Anterior cingulate cortex (tissue), 58 donors: ENCODE measurements at regions not wholly inside any gene's neighbourhood (a gene's known extent, or its start where the extent isn't known, plus 50 kb on each side); places are given as distances from the start of the nearest gene placed in this dataset.
"Not testable (repeated sequence)": the region's sequence is repeated elsewhere in the genome, so short reads cannot be mapped to it uniquely, and the experiment has no call there.

ENCODE experiments used
- DNase-seq, 58 donors: peaks; one replicate each; lab custom pipeline; 2025; lab: John Stamatoyannopoulos, UW

DNA sequence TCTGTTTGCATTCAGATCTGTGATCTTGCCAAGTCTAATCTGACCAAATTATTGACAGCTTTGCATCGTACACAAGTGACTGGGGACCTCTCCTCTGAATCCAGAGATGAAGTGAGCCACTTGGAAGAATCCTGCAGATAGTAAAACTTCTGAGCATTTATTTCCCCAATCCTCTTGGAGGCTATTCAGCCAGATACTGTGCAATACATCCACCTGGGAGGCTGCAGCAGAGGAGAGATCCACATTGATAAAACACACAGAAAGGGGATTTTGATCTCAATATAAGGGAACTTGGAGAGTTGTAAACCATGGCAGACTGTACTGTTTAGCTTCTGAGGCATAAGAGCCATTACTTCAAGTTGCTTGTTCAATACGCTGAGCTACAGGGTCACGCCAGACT lies 654.6 kb downstream of the MTRR start:
- DNase-seq = no peak

GRCh38 chr5:8525819-8526218 lies 656.9 kb downstream of the MTRR start:
- DNase-seq = no peak

DNA sequence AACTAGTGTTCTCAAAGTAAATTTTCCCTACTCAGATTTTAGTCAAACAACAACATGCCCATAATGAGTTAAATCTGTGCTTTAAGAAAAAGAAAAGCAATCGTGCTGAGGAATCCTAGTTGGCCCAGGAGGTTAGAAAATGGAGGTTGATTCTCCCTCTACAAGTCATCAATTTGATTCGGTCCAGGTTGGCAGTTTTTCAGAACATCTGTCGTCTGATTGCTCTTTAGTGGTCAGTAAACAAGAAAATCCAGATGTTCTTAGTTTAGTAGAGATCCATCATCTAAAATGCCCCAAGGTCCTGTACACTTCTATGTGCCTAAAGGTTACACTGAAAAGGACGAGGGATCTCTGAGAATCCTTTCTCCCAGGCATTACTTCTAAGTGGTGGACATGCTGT lies 659.2 kb downstream of the MTRR start:
- DNase-seq = no peak

- no peak for DNase-seq
These were observed 669.9 kb downstream of the MTRR start for GRCh38 chr5:8538821-8539220.

DNA sequence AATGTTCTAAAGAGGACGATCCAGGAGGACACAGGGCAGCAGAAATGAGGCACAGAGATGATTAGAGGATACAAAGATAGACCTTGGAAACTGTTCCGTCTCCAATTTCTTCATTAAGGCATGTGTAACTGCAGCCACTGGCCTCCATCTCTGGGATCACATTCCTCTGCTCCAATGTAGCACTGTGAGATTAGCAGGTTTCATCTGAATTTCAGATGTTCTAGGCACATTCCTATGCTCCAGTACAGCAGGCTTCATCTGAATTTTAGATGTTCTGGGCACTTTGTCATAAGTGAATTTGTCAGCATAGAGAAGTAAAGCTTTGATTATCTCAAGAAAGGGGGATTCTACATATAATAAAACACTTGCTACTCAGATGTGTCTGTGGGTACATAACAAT lies 671.4 kb downstream of the MTRR start:
- DNase-seq = no peak

DNA sequence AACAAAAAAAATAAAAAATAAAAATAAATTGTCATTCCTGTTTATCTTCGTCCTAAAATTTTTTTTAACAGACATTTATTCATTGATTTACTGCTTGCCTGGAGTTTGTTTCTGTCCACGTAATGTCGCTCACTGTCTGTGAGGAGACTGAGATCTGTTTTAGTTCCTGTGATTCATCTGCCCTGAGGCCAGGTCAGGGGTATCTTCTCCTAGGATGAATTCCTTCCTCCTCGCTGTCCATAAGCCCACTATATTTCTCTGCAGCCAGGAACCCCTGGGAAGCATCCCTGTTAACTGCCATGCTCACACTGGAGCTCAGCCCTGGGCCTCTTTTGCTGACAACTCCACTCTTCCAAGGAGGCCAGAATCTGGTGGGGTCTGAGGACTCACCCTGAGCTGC lies 682.0 kb downstream of the MTRR start:
- no peak for DNase-seq

DNA sequence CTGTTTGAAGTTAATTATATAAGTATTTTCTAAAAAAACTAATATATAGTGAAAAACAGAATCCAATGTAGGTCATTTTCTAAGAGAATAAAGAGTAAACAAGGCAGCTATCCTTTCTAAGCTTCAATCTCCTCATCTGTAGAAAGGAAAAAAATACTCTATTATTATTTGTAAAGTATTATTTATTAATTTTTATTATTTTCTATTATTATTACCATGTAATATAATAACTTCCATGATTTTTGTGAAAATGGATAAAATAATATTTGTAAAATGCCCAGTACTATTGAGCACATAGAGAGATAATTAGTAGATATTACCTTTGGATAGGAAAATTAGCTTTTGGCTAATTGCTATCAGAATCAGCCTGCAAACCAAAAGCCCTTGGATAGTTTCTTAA lies 684.4 kb downstream of the MTRR start:
- no peak for DNase-seq

DNA sequence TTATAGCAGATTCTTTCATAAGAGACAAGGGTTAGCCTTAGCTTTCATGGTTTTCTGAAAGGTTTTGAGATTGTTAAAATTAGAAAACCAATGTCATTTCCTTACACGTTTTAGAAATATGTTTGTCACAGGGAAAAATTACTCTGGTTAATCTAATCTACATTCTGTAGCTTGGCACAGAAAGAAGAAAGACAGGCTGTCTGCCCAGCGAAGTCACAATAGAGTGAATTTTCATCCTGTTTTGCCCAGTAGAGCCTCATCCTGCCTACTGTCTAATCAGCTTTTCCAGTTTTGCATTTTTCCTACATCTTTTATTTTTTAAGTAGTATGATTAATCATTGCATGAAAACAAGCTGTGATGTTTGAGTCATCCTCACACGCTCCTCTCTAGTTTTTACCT lies 688.8 kb downstream of the MTRR start:
- DNase-seq = no peak

DNA sequence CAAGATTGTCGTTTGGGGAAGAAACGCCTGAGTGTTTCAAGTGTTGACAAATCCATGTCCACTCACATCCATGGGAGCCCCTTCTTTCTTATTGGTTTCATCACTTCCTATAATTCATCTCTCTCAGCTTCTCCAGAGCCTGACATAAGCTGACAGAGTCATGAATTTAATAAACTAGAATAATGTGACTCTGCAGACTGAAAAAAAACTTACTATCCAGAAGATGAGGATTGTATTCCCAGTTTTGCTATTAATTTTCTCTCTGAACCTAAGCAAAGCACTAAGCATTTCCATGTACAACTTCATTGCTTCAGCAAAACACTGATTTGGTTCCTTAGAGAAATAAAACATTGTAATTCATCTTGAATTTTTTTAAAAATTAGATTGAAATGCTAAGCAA lies 691.8 kb downstream of the MTRR start:
- DNase-seq = no peak

DNA sequence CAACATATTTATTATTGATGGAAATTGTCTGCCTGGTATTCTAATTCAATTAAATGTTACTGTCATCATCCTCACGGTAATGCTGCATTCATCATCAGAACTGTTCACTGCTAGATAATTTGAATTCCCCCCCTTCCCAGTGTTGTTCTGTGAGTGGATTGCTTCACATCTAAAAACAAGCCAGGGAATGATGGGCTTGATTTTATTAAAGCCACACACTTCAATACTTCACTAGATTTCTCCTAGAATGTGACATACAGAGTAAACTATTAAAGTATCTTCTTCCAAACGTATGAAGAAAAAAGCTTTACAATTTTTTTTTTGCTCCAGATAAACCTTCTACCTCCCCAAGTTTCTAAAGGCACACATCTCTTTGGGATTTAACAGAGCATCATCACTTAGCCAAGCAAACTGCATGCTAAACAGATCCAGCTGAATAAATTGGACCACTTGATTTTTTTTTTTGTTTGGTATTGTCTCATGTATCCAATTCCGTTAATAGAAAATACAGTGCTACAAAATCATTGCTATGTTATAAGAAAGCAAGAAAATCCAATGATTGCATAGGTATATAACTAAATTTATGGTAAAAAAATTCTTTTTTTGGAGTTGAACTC lies 692.4 kb downstream of the MTRR start:
- no peak for DNase-seq

DNA sequence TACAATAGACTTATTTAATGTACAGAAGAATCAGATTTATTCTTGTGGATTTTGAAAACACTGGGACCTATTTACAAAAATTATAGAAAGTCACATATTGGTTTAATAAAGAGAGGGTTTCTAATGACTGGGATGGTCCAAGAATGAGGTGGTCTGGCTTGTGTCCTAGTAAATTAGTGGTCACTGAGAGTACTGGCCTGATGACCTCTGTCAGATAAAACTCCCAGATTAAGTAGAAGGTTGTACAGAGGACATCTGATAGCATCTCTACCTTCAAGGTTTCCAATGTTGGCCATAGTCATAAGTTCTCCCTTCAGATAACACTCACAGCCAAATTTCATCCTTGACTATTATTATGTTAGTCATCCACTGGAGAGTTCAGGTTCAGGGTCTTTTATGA lies 692.9 kb downstream of the MTRR start:
- DNase-seq = no peak

DNA sequence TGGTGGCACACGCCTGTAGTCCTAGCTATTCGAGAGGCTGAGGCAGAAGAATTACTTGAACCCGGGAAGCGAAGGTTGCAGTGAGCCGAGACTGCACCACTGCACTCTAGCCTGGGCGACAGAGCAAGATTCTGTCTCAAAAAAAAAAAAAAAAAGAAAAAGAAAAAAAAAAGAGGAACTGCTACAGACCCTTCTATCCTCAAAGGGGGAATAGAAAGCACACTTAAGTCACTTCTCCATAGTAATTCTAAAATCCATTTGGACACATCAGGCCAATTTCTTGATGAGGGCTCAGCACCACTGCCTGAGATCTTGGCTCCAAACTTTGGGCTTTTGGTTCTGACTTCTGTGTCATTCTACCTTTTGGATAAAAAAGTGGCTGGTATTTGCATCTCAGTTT lies 694.6 kb downstream of the MTRR start:
- DNase-seq = not testable (repeated sequence)

DNA sequence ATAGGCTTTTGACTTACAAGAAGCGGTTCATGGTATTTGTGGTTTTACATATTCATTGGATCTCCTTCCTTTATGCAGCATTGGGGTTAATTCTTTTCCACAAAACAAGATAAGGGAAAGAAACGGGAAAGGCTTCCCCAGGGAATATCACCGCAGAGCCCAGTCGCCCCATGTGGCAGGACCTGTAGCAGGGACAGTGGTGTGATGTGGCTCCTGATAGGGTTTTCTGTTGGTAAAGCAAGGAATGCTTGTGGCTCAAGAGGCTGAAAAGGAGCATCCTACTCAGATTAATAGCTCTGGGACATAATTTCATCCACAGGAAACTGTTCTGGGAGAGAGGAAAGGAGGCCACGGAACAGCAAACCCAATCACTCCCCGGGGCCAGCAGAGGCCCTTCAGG lies 699.9 kb downstream of the MTRR start:
- no peak for DNase-seq

GRCh38 chr5:8570528-8570927 lies 701.6 kb downstream of the MTRR start:
- DNase-seq = no peak

- DNase-seq = no peak
These were observed 707.2 kb downstream of the MTRR start for GRCh38 chr5:8576178-8576577.

DNA sequence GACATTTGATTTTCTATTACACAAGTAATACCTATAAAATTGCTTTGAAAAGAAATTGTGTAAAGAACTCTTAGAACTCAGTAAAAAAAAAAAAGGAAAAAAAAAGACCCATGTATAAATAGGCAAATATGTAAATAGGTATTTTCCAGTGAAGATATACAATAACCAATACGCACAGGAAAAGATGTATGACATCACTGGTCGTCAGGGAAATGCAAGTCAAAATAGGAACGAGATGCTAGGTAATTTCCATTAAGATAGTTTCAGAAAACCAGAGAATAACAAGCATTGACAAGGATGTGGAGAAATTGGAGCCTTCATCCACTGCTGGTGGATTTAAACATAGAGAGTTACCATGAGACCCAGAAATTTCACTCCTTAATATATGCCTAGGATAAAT lies 708.8 kb downstream of the MTRR start:
- DNase-seq = no peak

DNA sequence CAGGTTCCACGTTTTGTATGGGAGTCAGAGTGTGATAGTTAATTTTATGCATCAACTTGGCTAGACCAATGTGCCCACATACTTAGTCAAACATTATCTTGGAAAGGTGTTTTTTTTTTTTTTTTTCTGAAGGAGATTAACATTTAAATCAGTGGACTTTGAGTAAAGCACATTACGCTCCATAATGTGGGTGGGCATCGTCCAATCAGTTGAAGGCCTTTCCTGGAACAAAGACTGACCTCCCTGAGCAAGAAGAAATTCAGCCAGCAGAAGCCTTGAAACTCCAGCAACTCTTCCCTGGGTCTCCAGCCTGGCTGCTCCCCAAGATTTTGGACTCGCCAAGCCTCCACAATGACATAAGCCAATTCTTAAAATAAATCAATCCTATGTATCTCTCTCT lies 711.4 kb downstream of the MTRR start:
- no peak for DNase-seq

GRCh38 chr5:8581047-8581446 lies 712.1 kb downstream of the MTRR start:
- no peak for DNase-seq

DNA sequence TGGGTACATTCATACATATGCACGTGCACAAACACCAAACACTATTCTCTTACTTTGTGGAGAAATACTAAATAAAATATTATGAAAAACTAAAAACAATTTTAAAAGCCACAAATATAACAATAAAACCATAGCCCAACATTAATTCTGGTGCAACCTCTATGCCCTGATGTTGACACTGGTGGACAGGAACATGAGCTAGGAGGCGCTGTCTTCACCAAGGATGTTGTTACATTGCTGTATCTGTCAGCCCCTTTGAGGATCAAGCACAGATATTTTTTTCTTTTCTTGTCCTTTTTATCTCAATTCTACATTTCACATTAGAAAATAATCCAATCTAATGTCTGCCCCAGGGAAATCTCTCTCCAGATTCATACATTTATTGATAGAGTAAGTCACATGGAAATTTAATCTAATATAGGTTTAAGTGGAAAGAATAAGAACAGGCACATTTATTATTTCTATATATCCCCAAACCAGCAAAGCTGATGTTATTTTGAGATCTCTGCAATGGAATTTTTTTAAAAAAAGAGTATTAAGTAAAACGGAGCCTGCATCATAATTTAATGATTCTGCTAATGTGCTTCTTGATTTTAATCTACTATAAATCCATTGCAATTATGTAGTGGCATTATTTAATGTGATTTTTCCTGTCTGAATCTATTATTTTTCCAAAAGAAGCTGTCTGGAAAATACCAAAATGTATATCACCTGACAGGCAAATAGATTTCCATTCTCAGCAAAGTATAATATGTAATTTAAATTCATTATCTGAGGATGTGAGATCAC lies 716.5 kb downstream of the MTRR start:
- no peak for DNase-seq

DNA sequence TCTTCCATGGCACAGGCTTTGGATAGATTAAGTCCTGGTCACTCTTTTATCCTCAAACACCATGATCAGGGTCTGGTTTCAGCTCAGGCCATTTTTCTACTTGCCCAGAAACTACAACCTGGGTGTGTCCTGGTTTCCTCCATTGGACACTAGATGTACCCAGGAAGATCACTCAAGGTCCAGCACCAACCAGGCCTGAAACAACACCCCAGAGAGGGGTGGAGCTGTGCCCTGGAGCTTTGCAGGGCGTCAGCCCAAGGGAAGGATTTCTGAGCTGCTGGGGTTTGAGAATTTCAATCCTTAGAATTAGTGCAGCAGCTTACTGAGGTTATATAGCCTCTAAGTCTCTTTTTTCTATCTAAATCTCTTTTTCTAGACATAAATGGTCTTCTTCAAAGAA lies 722.0 kb downstream of the MTRR start:
- DNase-seq = no peak

- DNase-seq = no peak
These were observed 729.4 kb downstream of the MTRR start for GRCh38 chr5:8598356-8598755.

DNA sequence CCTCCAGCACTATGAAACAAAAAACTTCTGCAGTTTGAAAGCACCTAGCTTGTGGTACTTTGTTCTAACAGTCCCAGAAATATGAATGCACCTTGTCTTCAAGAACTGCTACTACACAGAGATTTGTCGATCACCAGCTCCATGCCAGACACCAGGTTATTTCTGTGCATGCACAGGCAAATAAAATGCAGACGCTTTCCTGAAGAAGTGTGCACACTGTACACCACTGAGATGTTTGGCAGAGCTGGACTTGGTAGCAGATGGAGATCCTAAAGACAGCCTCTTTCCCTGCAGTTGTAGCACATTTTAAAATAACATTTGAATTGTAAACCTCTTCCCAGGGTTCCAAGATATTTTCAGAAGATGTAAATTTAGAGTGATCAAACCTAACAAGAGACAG lies 730.0 kb downstream of the MTRR start:
- DNase-seq = peak in 26 of 58 donors; percentile 1 to 70 (median 14)

GRCh38 chr5:8600843-8601242 lies 731.9 kb downstream of the MTRR start:
- DNase-seq = no peak
